ENCODE measurements at regions not wholly inside any gene's neighbourhood (a gene's known extent, or its start where the extent isn't known, plus 50 kb on each side); places are given as distances from the start of the nearest gene placed in this dataset.

DNA sequence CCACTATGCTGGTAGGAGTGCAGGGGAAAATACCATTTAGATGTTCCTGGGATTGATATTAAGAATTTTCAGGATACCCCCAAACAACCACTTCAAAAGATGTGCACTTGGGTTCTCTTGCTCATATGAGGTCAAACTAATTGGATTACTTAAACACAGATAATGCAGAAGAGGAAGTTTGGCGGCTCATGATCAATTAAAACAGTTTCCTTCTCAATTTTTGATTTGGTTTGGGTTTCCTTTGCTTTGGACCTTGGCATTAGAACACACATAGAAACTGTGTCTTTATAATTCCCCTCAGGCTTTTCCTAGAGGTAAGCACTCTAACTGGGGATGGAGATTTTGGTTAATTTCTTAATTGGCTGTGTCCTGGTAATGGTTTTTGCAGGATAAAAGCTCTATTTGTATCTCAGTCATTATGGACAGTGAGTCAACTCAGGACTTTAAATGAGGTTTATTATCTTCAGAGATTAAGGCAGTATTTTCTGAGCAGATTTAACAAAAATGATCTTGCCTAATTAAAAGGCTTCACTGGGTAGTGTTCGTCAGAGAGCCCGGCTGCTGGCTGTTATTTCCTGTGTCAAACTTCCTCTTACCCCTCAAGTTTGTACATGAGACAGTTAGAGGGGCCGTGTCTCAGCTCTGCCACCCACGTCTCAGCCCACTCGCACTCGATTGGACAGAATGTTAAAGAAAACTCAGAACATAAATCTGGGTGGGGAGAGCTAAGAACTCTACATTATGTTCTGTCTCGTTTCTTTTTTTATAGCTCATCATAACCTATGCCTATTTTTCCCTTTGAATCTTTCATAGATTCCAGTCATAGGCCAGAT lies 50.3 kb upstream of the PREP start:
- FAIRE-seq (no peak), DNase-seq (ENCODE audit: insufficient read length, low spot score) (no peak)
- no peak for TF ChIP-seq POLR2A (IDR thresholded peaks at IDR 0.05; ENCODE audit: low read depth, low read length)
